GM12878 (cell line): ENCODE measurements at regions not wholly inside any gene's neighbourhood (a gene's known extent, or its start where the extent isn't known, plus 50 kb on each side); places are given as distances from the start of the nearest gene placed in this dataset.

Source experiments
- ATF7 ChIP-seq: fragments of 450-650 bp; IDR thresholded peaks from 2 replicates; pipeline ENCODE4 v1.6.1; 2016; ENCODE audit warnings: low read depth, mild to moderate bottlenecking
- CHD1 ChIP-seq: IDR thresholded peaks from 2 replicates; pipeline ENCODE4 v1.6.1; 2012; ENCODE audit warnings: low read depth, low read length, improper control_type of control experiment
- GABPA ChIP-seq: IDR thresholded peaks from 2 replicates; pipeline ENCODE4 v1.6.1; 2014; ENCODE audit warnings: antibody characterized with exemption, low read depth, mild to moderate bottlenecking, inconsistent platforms
- KAT2A ChIP-seq: conservative IDR thresholded peaks from 2 replicates; pipeline ENCODE4 v1.6.1; 2011; ENCODE audit warnings: low read depth, low read length; ENCODE audit not compliant: control insufficient read depth
- KLF5 ChIP-seq: fragments of 450-650 bp; IDR thresholded peaks from 2 replicates; pipeline ENCODE4 v1.6.1; 2014; ENCODE audit warnings: mild to moderate bottlenecking; ENCODE audit not compliant: partially characterized antibody
- MTA2 ChIP-seq: fragments of 450-650 bp; IDR thresholded peaks from 2 replicates; pipeline ENCODE4 v1.6.1; 2016; ENCODE audit warnings: low read depth, mild to moderate bottlenecking, moderate library complexity
- MYB ChIP-seq: fragments of 150-350 bp; IDR thresholded peaks from 2 replicates; pipeline ENCODE4 v1.6.1; 2014; ENCODE audit warnings: mild to moderate bottlenecking, low read depth, low read length, borderline replicate concordance
- NFYA ChIP-seq: IDR thresholded peaks from 2 replicates; pipeline ENCODE4 v1.6.1; 2011; ENCODE audit warnings: low read depth, mild to moderate bottlenecking, low read length, improper control_type of control experiment, borderline replicate concordance
- NRF1 ChIP-seq: conservative IDR thresholded peaks from 2 replicates; pipeline ENCODE4 v1.6.1; 2011; ENCODE audit warnings: mild to moderate bottlenecking, low read depth, low read length, improper control_type of control experiment
- POLR2AphosphoS5 ChIP-seq: IDR thresholded peaks from 2 replicates; pipeline ENCODE4 v1.6.1; 2011; ENCODE audit warnings: mild to moderate bottlenecking, low read length, inconsistent platforms
- RCOR1 ChIP-seq: conservative IDR thresholded peaks from 2 replicates; pipeline ENCODE4 v1.6.1; 2012; ENCODE audit warnings: low read depth, low read length, improper control_type of control experiment
- SMAD1 ChIP-seq: fragments of 450-650 bp; IDR thresholded peaks from 2 replicates; pipeline ENCODE4 v1.6.1; 2018; ENCODE audit warnings: mild to moderate bottlenecking, low read depth; ENCODE audit not compliant: partially characterized antibody
- TARDBP ChIP-seq: IDR thresholded peaks from 2 replicates; pipeline ENCODE4 v1.6.1; 2016; ENCODE audit warnings: borderline replicate concordance
- TBL1XR1 ChIP-seq: IDR thresholded peaks from 2 replicates; pipeline ENCODE4 v1.6.1; 2012; ENCODE audit warnings: low read depth, low read length, improper control_type of control experiment
- ZNF274 ChIP-seq: IDR thresholded peaks from one replicate; pipeline ENCODE4 v1.8.0; 2011; ENCODE audit not compliant: insufficient read length, insufficient read depth
- TF ChIP-seq, protein P1 (sequence below): IDR thresholded peaks from 2 replicates; pipeline ENCODE4 v1.6.1; 2012; ENCODE audit warnings: mild to moderate bottlenecking, low read depth, low read length
- TF ChIP-seq, protein P2 (sequence below): fragments of 450-650 bp; IDR thresholded peaks from 2 replicates; pipeline ENCODE4 v1.6.1; 2016; ENCODE audit warnings: mild to moderate bottlenecking
- TF ChIP-seq, protein P3 (sequence below): IDR thresholded peaks from 2 replicates; pipeline ENCODE4 v1.6.1; 2011; ENCODE audit warnings: low read depth, mild to moderate bottlenecking, low read length, moderate library complexity, borderline replicate concordance; ENCODE audit errors: extremely low read depth
- TF ChIP-seq, protein P4 (sequence below): IDR thresholded peaks from 2 replicates; pipeline ENCODE4 v1.6.1; 2012; ENCODE audit warnings: improper control_type of control experiment, low read depth, low read length; ENCODE audit not compliant: insufficient replicate concordance
- TF ChIP-seq, protein P5 (sequence below): IDR thresholded peaks from 2 replicates; pipeline ENCODE4 v1.6.1; 2012; ENCODE audit warnings: low read depth, low read length, improper control_type of control experiment

DNA sequence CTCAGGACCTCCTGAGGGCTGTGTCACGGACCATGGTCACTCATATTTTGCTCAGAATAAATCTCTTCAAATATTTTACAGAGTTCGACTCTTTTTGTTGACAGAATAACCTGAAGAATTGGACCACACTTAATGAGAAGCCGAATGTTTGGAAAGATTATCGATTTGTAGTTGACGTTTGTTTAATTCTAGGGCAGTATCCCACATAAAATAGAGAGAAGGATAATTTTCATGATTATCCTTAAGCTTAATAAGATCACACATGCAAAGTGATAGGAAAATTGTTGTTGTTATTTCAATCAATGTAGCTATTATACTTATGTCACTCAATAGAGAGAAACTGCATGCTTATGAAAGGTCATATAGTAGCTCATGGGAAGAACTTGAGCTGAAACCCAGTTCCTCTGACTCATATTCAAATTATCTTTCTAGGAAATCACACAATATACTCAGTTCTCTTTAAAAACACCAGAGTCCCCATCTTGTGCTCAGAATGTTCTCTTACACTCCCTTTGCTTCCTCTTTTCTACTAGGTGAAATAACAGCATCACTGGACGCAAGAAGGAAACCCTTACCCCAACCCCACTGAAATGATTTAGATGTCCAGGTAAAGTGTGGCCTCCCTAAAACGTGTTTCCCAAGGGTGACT lies 982.1 kb downstream of the TSN start (continued):
- TF ChIP-seq, protein P1, sequence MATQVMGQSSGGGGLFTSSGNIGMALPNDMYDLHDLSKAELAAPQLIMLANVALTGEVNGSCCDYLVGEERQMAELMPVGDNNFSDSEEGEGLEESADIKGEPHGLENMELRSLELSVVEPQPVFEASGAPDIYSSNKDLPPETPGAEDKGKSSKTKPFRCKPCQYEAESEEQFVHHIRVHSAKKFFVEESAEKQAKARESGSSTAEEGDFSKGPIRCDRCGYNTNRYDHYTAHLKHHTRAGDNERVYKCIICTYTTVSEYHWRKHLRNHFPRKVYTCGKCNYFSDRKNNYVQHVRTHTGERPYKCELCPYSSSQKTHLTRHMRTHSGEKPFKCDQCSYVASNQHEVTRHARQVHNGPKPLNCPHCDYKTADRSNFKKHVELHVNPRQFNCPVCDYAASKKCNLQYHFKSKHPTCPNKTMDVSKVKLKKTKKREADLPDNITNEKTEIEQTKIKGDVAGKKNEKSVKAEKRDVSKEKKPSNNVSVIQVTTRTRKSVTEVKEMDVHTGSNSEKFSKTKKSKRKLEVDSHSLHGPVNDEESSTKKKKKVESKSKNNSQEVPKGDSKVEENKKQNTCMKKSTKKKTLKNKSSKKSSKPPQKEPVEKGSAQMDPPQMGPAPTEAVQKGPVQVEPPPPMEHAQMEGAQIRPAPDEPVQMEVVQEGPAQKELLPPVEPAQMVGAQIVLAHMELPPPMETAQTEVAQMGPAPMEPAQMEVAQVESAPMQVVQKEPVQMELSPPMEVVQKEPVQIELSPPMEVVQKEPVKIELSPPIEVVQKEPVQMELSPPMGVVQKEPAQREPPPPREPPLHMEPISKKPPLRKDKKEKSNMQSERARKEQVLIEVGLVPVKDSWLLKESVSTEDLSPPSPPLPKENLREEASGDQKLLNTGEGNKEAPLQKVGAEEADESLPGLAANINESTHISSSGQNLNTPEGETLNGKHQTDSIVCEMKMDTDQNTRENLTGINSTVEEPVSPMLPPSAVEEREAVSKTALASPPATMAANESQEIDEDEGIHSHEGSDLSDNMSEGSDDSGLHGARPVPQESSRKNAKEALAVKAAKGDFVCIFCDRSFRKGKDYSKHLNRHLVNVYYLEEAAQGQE: no peak
- TF ChIP-seq, protein P2, sequence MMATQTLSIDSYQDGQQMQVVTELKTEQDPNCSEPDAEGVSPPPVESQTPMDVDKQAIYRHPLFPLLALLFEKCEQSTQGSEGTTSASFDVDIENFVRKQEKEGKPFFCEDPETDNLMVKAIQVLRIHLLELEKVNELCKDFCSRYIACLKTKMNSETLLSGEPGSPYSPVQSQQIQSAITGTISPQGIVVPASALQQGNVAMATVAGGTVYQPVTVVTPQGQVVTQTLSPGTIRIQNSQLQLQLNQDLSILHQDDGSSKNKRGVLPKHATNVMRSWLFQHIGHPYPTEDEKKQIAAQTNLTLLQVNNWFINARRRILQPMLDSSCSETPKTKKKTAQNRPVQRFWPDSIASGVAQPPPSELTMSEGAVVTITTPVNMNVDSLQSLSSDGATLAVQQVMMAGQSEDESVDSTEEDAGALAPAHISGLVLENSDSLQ: peak; percentile 89
- TF ChIP-seq ZNF274 (no peak), MYB (no peak), NFYA (no peak), ATF7 (peak; percentile 76), KLF5 (no peak), GABPA (no peak), TBL1XR1 (no peak), RCOR1 (no peak), POLR2AphosphoS5 (no peak), MTA2 (peak; percentile 62), KAT2A (no peak), CHD1 (no peak), TARDBP (no peak), NRF1 (no peak), SMAD1 (no peak)
- TF ChIP-seq, protein P3, sequence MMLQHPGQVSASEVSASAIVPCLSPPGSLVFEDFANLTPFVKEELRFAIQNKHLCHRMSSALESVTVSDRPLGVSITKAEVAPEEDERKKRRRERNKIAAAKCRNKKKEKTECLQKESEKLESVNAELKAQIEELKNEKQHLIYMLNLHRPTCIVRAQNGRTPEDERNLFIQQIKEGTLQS: no peak
- TF ChIP-seq, protein P4, sequence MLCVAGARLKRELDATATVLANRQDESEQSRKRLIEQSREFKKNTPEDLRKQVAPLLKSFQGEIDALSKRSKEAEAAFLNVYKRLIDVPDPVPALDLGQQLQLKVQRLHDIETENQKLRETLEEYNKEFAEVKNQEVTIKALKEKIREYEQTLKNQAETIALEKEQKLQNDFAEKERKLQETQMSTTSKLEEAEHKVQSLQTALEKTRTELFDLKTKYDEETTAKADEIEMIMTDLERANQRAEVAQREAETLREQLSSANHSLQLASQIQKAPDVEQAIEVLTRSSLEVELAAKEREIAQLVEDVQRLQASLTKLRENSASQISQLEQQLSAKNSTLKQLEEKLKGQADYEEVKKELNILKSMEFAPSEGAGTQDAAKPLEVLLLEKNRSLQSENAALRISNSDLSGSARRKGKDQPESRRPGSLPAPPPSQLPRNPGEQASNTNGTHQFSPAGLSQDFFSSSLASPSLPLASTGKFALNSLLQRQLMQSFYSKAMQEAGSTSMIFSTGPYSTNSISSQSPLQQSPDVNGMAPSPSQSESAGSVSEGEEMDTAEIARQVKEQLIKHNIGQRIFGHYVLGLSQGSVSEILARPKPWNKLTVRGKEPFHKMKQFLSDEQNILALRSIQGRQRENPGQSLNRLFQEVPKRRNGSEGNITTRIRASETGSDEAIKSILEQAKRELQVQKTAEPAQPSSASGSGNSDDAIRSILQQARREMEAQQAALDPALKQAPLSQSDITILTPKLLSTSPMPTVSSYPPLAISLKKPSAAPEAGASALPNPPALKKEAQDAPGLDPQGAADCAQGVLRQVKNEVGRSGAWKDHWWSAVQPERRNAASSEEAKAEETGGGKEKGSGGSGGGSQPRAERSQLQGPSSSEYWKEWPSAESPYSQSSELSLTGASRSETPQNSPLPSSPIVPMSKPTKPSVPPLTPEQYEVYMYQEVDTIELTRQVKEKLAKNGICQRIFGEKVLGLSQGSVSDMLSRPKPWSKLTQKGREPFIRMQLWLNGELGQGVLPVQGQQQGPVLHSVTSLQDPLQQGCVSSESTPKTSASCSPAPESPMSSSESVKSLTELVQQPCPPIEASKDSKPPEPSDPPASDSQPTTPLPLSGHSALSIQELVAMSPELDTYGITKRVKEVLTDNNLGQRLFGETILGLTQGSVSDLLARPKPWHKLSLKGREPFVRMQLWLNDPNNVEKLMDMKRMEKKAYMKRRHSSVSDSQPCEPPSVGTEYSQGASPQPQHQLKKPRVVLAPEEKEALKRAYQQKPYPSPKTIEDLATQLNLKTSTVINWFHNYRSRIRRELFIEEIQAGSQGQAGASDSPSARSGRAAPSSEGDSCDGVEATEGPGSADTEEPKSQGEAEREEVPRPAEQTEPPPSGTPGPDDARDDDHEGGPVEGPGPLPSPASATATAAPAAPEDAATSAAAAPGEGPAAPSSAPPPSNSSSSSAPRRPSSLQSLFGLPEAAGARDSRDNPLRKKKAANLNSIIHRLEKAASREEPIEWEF: no peak
- TF ChIP-seq, protein P5, sequence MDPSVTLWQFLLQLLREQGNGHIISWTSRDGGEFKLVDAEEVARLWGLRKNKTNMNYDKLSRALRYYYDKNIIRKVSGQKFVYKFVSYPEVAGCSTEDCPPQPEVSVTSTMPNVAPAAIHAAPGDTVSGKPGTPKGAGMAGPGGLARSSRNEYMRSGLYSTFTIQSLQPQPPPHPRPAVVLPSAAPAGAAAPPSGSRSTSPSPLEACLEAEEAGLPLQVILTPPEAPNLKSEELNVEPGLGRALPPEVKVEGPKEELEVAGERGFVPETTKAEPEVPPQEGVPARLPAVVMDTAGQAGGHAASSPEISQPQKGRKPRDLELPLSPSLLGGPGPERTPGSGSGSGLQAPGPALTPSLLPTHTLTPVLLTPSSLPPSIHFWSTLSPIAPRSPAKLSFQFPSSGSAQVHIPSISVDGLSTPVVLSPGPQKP: no peak
